GM18502 (cell line): ENCODE measurements at regions not wholly inside any gene's neighbourhood (a gene's known extent, or its start where the extent isn't known, plus 50 kb on each side); places are given as distances from the start of the nearest gene placed in this dataset.
"Not testable (repeated sequence)": the region's sequence is repeated elsewhere in the genome, so short reads cannot be mapped to it uniquely, and the experiment has no call there.

ENCODE experiments used
- ATAC-seq: cut with Tn5 transposase; IDR thresholded peaks from one replicate; pipeline ENCODE4 v1.9.1; 2021; ENCODE audit warnings: mild to moderate bottlenecking; ENCODE audit not compliant: unreplicated experiment, poor library complexity

DNA sequence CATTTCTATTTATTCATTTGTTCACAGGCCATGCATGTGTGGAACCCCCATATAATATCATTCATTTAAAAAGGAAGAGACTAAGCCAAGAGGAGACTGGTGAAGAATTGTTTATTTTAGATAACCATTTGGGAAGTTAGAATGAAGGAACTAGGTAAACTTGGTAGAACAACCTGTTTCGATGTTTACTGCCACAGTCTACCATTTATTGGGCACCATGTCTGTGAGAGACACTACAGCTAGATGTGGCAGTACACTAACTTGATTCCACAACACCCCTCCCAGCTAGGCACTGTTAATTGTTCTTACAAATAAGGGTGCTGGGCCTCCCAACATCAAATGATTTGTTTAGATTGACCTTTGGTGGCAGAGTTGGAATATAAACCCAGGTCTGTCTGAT, 592.4 kb downstream of the EPM2A start:
- no peak for ATAC-seq

GRCh38 chr6:145143379-145143778, 591.9 kb downstream of the EPM2A start:
- no peak for ATAC-seq

GRCh38 chr6:145147559-145147958, 587.8 kb downstream of the EPM2A start:
- no peak for ATAC-seq

GRCh38 chr6:145147981-145148749, 587.2 kb downstream of the EPM2A start:
- ATAC-seq: peak; percentile 69

DNA sequence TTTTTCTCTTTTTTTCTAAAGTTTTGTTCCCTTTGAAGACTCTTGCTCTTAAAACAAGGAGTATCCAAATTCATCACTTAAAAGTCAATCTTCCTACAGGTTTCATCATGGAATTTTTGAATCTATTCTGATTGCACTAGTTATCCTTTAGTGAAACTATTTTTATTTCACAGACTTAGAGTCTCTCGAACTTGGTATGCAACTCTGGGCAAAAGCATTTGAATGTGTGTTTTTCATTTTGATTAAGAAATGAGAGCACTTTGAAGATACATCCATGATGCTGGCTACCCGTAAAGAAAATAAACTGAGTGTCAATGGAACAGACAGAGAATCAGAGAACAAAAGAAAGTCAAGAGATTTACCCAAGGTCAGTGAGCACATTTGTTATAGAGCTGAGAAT, 586.5 kb downstream of the EPM2A start:
- no peak for ATAC-seq

DNA sequence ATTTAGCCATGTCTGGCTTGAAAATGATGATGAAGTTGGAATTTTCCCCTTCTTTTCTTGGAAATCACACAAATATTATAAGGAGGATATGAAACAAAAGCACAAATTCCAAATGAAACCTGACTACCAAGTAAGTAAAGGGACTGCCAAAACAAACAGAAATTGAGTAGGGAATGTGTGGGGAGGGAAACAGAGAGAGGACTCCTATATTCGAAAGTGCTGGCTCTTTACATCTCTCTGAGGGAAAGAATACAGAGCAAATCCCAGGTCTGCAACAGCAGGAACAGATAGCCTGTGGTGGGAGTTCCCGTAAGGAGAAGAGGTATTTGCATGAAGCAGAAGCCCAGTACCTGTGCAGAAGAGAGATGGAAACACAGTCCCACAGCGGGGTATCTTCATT, 583.7 kb downstream of the EPM2A start:
- ATAC-seq: no peak

DNA sequence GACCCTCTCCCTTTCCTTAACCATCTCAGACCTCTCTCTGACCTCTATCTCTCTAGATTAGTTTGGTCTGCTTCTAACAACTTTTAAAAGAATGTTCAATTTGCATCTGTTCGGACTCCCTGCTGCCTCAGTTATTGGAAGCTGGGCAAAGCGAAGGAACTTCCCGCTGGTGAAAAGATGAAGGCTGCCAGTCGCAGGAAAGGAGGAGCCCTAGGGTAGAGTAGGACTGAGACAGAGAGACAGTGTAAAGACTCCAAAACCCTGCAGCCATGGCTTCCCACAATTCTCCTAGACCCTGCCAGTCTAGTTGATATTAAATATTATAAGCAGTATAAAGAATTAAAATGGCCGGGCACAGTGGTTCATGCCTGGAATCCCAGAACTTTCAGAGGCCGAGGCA, 581.8 kb downstream of the EPM2A start:
- no peak for ATAC-seq

DNA sequence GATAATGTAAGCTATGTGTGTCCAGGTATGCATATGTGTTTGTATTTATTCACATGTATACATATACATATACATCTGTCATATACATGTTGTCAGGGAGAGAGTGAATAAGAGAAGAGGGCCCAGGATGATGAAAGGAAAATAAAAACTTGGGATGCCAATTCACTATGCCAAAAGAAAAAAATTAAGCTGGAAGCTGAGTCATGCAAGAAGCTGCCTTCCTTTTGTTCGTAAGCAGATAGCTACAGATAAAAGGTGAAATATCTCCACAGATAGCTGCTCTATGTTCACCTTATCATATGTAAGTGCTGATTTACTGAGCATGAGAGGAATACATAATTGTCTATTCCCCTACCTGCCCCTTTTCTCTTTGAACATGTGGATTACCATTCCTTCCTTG, 579.9 kb downstream of the EPM2A start:
- ATAC-seq: no peak

GRCh38 chr6:145155873-145156782, 579.2 kb downstream of the EPM2A start:
- ATAC-seq: no peak

DNA sequence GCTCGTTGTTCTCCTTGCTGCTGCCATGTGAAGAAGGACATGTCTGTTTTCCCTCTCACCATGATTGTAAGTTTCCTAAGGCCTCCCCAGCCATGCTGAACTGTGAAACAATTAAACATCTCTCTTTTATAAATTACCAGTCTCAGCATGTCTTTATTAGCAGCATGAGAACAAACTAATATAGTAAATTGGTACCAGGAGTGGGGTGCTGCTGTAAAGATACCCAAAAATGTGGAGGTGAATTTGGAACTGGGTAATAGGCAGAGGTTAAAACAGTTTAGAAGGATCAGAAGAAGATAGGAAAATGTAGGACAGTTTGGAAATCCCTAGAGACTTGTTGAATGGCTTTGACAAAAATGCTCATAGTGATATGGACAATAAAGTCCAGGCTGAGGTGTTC, 576.7 kb downstream of the EPM2A start:
- ATAC-seq: not testable (repeated sequence)

- ATAC-seq: no peak
Observed at GRCh38 chr6:145159921-145160320, 575.4 kb downstream of the EPM2A start.

GRCh38 chr6:145161501-145161900, 573.8 kb downstream of the EPM2A start:
- no peak for ATAC-seq

GRCh38 chr6:145169726-145170224, 565.5 kb downstream of the EPM2A start:
- no peak for ATAC-seq

- ATAC-seq: no peak
Observed at GRCh38 chr6:145175470-145175869, 559.9 kb downstream of the EPM2A start.

DNA sequence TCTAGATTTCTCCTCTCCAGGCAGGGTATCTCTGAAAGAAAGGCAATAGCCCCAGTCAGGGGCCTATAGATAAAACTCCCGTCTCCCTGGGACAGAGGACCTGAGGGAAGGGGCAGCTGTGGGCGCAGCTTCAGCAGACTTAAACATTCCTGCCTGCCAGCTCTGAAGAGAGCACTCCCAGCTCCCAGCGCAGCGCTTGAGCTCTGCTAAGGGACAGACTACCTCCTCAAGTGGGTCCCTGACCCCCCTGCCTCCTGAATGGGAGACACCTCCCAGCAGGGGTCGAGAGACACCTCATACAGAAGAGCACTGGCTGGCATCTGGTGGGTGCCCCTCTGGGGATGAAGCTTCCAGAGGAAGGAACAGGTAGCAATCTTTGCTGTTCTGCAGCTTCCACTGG, 556.9 kb downstream of the EPM2A start:
- no peak for ATAC-seq

- ATAC-seq: no peak
Observed at GRCh38 chr6:145187491-145188206, 547.7 kb downstream of the EPM2A start.

DNA sequence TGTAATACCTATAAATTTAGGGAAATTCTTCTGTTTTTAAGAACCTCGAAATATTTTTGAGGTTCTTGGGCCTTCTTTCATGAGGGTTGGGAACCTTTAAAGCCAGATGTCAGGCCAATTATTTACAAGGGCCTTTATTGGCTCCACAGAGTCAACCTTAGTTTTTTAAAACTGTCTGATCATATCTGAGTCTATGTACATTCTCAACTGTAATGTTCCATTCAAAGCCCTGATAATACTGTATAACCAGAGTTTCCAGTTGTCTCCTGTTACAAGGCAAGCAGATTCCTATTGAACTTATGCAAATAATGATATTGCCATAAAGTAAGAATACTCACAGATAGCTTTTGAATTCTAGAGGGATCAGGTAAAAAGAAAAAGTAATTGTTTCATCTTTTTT, 545.5 kb downstream of the EPM2A start:
- no peak for ATAC-seq

DNA sequence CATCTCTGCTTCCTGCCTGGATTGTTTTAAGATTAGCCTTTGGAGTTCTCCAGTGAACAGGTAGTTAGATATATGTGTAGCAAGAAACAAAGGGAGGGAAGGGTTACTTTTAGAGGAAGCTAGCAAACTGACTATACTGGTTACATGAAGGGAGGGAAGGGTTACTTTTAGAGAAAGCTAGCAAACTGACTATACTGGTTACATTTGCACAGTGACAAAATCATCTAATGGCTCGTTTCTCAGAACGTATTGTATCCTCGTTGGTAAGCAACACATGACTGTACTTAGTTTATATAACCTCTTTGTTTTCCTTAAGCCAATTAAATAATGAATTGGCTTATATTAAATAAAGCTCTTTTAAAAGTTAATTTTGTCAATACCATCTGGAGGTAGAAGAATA, 540.9 kb downstream of the EPM2A start:
- no peak for ATAC-seq

DNA sequence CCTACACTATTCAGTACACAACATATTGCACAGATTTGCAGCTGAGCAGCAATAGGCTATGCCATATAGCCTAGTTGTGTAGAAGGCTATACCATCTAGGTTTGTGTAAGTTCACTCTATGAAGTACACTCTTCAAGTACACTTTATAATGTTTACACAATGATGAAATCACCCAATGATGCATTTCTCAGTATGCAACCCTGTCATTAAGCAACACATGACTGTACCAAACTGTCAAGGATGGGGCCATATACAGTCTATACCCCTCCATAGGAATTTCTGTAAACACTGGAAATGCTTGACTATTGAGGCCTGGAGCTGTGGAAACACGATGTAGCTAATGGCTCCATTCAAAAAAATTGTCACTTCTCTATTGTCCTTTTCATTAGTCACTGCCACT, 535.4 kb downstream of the EPM2A start:
- ATAC-seq: no peak

DNA sequence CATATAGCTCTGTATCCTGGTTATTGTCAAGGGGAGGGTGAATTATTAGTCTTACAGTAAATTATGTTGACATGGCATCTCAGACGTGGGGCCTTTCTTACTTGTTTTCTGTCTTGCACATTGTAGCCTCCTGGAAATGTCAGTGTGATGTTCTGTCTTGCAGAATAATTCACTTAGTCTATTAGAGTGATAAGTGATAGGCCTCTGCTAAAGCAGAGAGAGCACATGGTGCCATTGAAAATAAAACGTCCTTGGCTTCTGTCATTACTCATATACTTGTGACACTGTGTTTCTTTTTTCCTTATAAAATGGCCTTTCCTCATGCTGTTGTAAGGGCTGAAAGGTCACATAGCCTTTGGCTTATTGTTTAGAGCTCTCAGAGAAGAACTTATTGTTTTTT, 531.0 kb downstream of the EPM2A start:
- no peak for ATAC-seq
